Neural progenitor cell (in vitro differentiated cells): ENCODE measurements at regions not wholly inside any gene's neighbourhood (a gene's known extent, or its start where the extent isn't known, plus 50 kb on each side); places are given as distances from the start of the nearest gene placed in this dataset.

ENCODE experiments used
- DNase-seq: peaks from one replicate; pipeline ENCODE4 v3.0.0-alpha.2; 2016; ENCODE audit warnings: low spot score
- H2AFZ ChIP-seq: fragments of 200-600 bp; sonication (generic); replicated peaks from 2 replicates; pipeline ENCODE4 v1.6.1; 2016; ENCODE audit warnings: antibody characterized with exemption
- H3F3A ChIP-seq: fragments of 200-600 bp; sonication (generic); 2 replicates; pipeline ENCODE4 v1.6.1; 2016; ENCODE audit warnings: antibody characterized with exemption, low read depth
- H3K27ac ChIP-seq: fragments of 200-600 bp; sonication (generic); 2 replicates; pipeline ENCODE4 v1.5.1; 2016; ENCODE audit warnings: mild to moderate bottlenecking
- H3K27me3 ChIP-seq: fragments of 200-600 bp; sonication (generic); 2 replicates; pipeline ENCODE4 v1.6.1; 2016; ENCODE audit warnings: mild to moderate bottlenecking, moderate library complexity
- H3K36me3 ChIP-seq: fragments of 200-600 bp; sonication (generic); 2 replicates; pipeline ENCODE4 v1.5.1; 2016
- H3K4me1 ChIP-seq: fragments of 200-600 bp; sonication (generic); 2 replicates; pipeline ENCODE4 v1.6.1; 2016; ENCODE audit warnings: mixed run types
- H3K4me2 ChIP-seq: fragments of 200-600 bp; sonication (generic); 2 replicates; pipeline ENCODE4 v1.6.1; 2016
- H3K4me3 ChIP-seq: fragments of 200-600 bp; sonication (generic); 2 replicates; pipeline ENCODE4 v1.5.1; 2016
- H3K79me2 ChIP-seq: fragments of 200-600 bp; sonication (generic); 2 replicates; pipeline ENCODE4 v1.6.1; 2016; ENCODE audit warnings: low read depth
- H3K9ac ChIP-seq: fragments of 200-600 bp; sonication (generic); 2 replicates; pipeline ENCODE4 v1.6.1; 2016
- H3K9me3 ChIP-seq: fragments of 200-600 bp; sonication (generic); 2 replicates; pipeline ENCODE4 v1.5.1; 2016; ENCODE audit warnings: low read depth
- H4K20me1 ChIP-seq: fragments of 200-600 bp; sonication (generic); 2 replicates; pipeline ENCODE4 v1.6.1; 2016; ENCODE audit warnings: low read depth
- H3K27ac Mint-ChIP-seq: 3 replicates; pipeline ENCODE4 v1.8.0; 2021; ENCODE audit warnings: mixed read lengths
- H3K27me3 Mint-ChIP-seq: 2 replicates; pipeline ENCODE4 v1.8.0; 2022; ENCODE audit warnings: low read depth, mild to moderate bottlenecking, inconsistent platforms, moderate library complexity, mixed read lengths; ENCODE audit not compliant: insufficient read depth
- H3K36me3 Mint-ChIP-seq: 3 replicates; pipeline ENCODE4 v1.8.0; 2021; ENCODE audit warnings: mixed read lengths
- H3K4me1 Mint-ChIP-seq: 3 replicates; pipeline ENCODE4 v1.8.0; 2021; ENCODE audit warnings: mixed read lengths
- H3K4me3 Mint-ChIP-seq: 3 replicates; pipeline ENCODE4 v1.8.0; 2021; ENCODE audit warnings: mild to moderate bottlenecking, moderate library complexity, mixed read lengths
- H3K9me3 Mint-ChIP-seq: 3 replicates; pipeline ENCODE4 v1.8.0; 2020; ENCODE audit warnings: mixed read lengths
- CTCF ChIP-seq: fragments of 200-600 bp; sonication (generic); IDR thresholded peaks from 2 replicates; pipeline ENCODE4 v1.5.1; 2017; ENCODE audit warnings: antibody characterized with exemption, mild to moderate bottlenecking
- EZH2 ChIP-seq: fragments of 200-600 bp; sonication (generic); IDR thresholded peaks from 2 replicates; pipeline ENCODE4 v1.6.1; 2017; ENCODE audit warnings: antibody characterized with exemption, mild to moderate bottlenecking, moderate library complexity
- EZH2phosphoT487 ChIP-seq: fragments of 200-600 bp; sonication (generic); IDR thresholded peaks from 2 replicates; pipeline ENCODE4 v1.6.1; 2017; ENCODE audit warnings: antibody characterized with exemption

- no peak for TF ChIP-seq CTCF
- TF ChIP-seq EZH2, result no peak
- no peak for TF ChIP-seq EZH2phosphoT487
- Histone ChIP-seq H3K9me3 (no peaks in the 10 kb centered on the region), H3K27ac (no peak overlapping the region), H3K36me3 (no peaks in the 10 kb centered on the region), H4K20me1 (no peaks in the 10 kb centered on the region), H3K4me2 (no peak overlapping the region), H3K4me3 (no peak overlapping the region), H3F3A (no peaks in the 10 kb centered on the region), H3K9ac (no peak overlapping the region), H3K4me1 (no peaks in the 10 kb centered on the region), H3K79me2 (no peaks in the 10 kb centered on the region), H2AFZ (no peak overlapping the region), H3K27me3 (peaks cover 12% of the 10 kb centered on the region)
- H3K9me3 Mint-ChIP-seq, result peaks cover 14% of the 10 kb centered on the region
- H3K36me3 Mint-ChIP-seq, result no peaks in the 10 kb centered on the region
- no peak overlapping the region for H3K4me3 Mint-ChIP-seq
- peaks cover 16% of the 10 kb centered on the region for H3K27me3 Mint-ChIP-seq
- no peak for DNase-seq
- no peak overlapping the region for H3K27ac Mint-ChIP-seq
- H3K4me1 Mint-ChIP-seq, result peaks cover 13% of the 10 kb centered on the region
These were observed 86.3 kb upstream of the IER5L start for GRCh38 chr9:129264388-129264787.

GRCh38 chr9:129263836-129264235 lies 85.8 kb upstream of the IER5L start:
- H3K27ac ChIP-seq, result no peak overlapping the region
- peaks cover 18% of the 10 kb centered on the region for H3K27me3 ChIP-seq
- Mint-ChIP-seq H3K36me3 (no peaks in the 10 kb centered on the region), H3K4me3 (no peak overlapping the region), H3K27me3 (peaks cover 16% of the 10 kb centered on the region), H3K9me3 (peaks cover 14% of the 10 kb centered on the region), H3K27ac (no peak overlapping the region), H3K4me1 (peaks cover 18% of the 10 kb centered on the region)
- no peaks in the 10 kb centered on the region for H3K36me3 ChIP-seq
- no peak for TF ChIP-seq CTCF
- TF ChIP-seq EZH2, result no peak
- no peak for TF ChIP-seq EZH2phosphoT487
- H4K20me1 ChIP-seq, result no peaks in the 10 kb centered on the region
- H3K4me2 ChIP-seq, result no peak overlapping the region
- H3K4me1 ChIP-seq, result no peaks in the 10 kb centered on the region
- no peak overlapping the region for H3K9ac ChIP-seq
- DNase-seq, result no peak
- H3F3A ChIP-seq, result no peaks in the 10 kb centered on the region
- no peaks in the 10 kb centered on the region for H3K9me3 ChIP-seq
- no peaks in the 10 kb centered on the region for H3K79me2 ChIP-seq
- H3K4me3 ChIP-seq, result no peak overlapping the region
- no peak overlapping the region for H2AFZ ChIP-seq

DNA sequence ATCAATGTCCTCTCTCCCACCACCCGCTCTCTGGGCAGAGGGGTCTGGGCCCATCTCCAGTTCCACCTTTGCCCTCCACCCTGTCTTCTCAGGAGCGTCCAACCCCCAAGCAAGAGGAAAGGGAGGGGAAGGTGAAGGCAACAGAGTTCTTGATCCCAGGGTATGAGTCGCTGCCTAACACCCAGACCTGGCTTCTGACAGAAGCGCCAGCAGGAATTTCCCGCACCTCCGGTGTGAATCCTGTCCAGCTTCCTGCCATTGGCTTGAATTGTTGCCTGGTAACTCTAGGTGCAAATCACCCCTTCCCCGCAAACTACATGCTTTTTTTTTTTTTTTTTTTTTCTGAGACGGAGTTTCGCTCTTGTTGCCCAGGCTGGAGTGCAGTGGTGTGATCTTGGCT lies 84.2 kb upstream of the IER5L start:
- H3K27me3 Mint-ChIP-seq, result peaks cover 24% of the 10 kb centered on the region
- Histone ChIP-seq H3K4me3 (no peak overlapping the region), H3K4me1 (no peaks in the 10 kb centered on the region), H3K9ac (no peak overlapping the region), H2AFZ (no peak overlapping the region), H3K27me3 (peaks cover 33% of the 10 kb centered on the region), H3K79me2 (no peaks in the 10 kb centered on the region), H3K9me3 (no peaks in the 10 kb centered on the region), H3F3A (peaks cover 6% of the 10 kb centered on the region), H3K4me2 (no peak overlapping the region), H3K36me3 (no peaks in the 10 kb centered on the region), H4K20me1 (no peaks in the 10 kb centered on the region), H3K27ac (no peak overlapping the region)
- no peak for DNase-seq
- H3K4me3 Mint-ChIP-seq, result no peak overlapping the region
- H3K27ac Mint-ChIP-seq, result no peak overlapping the region
- H3K4me1 Mint-ChIP-seq, result peaks cover 28% of the 10 kb centered on the region
- no peak for TF ChIP-seq CTCF
- no peak for TF ChIP-seq EZH2
- no peak for TF ChIP-seq EZH2phosphoT487
- H3K36me3 Mint-ChIP-seq, result no peaks in the 10 kb centered on the region
- H3K9me3 Mint-ChIP-seq, result peaks cover 14% of the 10 kb centered on the region

GRCh38 chr9:129259375-129259774 lies 81.3 kb upstream of the IER5L start:
- Mint-ChIP-seq H3K27me3 (peaks cover 22% of the 10 kb centered on the region), H3K36me3 (no peaks in the 10 kb centered on the region), H3K9me3 (peaks cover 14% of the 10 kb centered on the region), H3K4me3 (peak overlapping the region; percentile 64), H3K27ac (no peak overlapping the region), H3K4me1 (peaks cover 52% of the 10 kb centered on the region)
- H3K9ac ChIP-seq, result no peak overlapping the region
- H3K27ac ChIP-seq, result no peak overlapping the region
- H4K20me1 ChIP-seq, result no peaks in the 10 kb centered on the region
- peaks cover 40% of the 10 kb centered on the region for H3K27me3 ChIP-seq
- H2AFZ ChIP-seq, result no peak overlapping the region
- no peaks in the 10 kb centered on the region for H3K79me2 ChIP-seq
- TF ChIP-seq EZH2, result no peak
- no peak for TF ChIP-seq CTCF
- TF ChIP-seq EZH2phosphoT487, result no peak
- no peak overlapping the region for H3K4me2 ChIP-seq
- no peaks in the 10 kb centered on the region for H3K9me3 ChIP-seq
- peaks cover 10% of the 10 kb centered on the region for H3F3A ChIP-seq
- H3K36me3 ChIP-seq, result no peaks in the 10 kb centered on the region
- H3K4me1 ChIP-seq, result peaks cover 9% of the 10 kb centered on the region
- no peak overlapping the region for H3K4me3 ChIP-seq
- DNase-seq, result no peak
